ENCODE measurements at regions not wholly inside any gene's neighbourhood (a gene's known extent, or its start where the extent isn't known, plus 50 kb on each side); places are given as distances from the start of the nearest gene placed in this dataset.

- DNase-seq: no peak
Observed at GRCh38 chr14:47763188-47763854, 87.9 kb upstream of the MDGA2 start.

DNA sequence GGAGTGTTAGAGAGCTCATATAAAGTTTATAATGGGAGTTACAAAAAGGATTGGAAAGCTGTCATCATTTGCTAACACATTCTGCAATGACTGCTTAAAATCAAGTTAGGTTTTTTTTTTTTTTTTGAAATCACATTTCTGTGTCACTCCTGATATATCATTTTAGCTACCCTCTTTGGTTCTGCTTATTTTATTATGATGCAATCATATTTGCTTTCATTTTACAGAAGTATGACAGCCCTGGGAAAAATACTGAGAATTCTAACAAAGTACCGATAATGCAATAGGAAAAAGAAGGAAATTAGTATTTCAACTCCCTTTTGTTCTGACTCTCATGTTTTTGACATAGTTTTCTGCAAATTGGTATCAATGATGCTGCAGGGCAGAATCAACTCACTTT is 71.6 kb upstream of the MDGA2 start:
- no peak for DNase-seq

DNA sequence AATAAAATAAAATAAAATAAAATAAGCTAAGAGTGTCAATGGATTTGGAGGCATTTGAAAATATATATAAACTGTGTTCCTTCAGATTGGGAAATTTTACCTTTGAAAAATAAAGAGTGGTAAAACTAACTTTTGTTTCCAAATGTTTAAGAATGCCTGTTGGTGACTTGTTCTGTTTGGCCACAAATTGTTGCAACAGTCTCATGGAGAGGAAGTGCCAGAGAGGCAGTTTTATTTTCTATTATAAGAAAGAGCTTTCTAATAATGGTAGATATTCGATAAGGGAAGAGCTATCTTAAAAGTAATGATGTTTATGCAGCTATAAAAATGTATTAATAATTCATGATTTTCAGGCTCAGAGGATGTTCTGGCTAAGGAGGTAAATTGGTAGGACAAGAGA is 68.8 kb upstream of the MDGA2 start:
- DNase-seq: no peak

DNA sequence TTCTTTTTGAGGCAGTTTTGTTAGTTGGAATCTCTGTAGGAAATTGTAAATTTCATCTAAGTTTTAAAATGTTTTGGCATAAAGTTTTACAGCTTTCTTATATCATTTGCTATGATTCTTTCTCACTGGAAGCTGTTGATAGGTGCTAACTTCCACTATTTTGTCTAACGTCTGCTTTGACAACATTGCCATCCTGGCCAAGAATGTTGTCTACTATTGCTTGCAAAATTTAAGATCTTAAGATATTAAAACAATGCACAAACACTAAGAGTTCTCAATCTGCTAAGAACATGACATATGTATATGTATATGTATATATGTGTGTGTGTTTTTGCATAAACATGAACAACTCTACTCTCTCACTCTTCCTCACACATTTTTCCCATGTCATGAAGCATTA is 64.1 kb upstream of the MDGA2 start:
- DNase-seq: no peak

DNA sequence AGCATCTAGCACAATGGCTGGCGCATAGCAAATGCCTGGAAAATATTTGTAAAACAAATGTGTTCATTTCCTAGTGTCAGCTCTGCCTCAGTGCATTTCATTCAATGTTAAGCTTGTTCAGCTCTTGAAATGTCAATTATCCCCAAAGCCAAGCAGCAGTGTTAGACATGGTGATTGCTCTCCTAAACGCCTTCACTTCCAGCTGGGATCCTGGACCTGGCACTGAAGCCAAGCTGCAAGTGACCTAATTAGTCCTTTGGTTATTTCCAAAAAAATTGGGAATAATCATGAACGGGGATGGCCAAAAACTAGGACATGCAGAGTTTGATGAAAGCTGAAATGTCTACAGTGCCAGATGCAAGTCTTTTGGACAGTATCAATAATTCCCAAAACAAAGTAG is 54.9 kb upstream of the MDGA2 start:
- no peak for DNase-seq

Measured in CD4-positive, alpha-beta T cell treated with Interleukin-21 for 1 hour (primary cell).